Activated T-helper 1 cell treated with anti-CD3 and anti-CD28 coated beads, Interleukin-2, amount 50 U/mL, for 16 hours (primary cell): ENCODE measurements at regions not wholly inside any gene's neighbourhood (a gene's known extent, or its start where the extent isn't known, plus 50 kb on each side); places are given as distances from the start of the nearest gene placed in this dataset.

ENCODE experiments used
- DNase-seq, 2 donors: peaks; one replicate each; pipeline ENCODE4 v3.0.0-alpha.2; 2020; ENCODE audit warnings: low read depth in 1 of 2, low spot score in 1 of 2

DNA sequence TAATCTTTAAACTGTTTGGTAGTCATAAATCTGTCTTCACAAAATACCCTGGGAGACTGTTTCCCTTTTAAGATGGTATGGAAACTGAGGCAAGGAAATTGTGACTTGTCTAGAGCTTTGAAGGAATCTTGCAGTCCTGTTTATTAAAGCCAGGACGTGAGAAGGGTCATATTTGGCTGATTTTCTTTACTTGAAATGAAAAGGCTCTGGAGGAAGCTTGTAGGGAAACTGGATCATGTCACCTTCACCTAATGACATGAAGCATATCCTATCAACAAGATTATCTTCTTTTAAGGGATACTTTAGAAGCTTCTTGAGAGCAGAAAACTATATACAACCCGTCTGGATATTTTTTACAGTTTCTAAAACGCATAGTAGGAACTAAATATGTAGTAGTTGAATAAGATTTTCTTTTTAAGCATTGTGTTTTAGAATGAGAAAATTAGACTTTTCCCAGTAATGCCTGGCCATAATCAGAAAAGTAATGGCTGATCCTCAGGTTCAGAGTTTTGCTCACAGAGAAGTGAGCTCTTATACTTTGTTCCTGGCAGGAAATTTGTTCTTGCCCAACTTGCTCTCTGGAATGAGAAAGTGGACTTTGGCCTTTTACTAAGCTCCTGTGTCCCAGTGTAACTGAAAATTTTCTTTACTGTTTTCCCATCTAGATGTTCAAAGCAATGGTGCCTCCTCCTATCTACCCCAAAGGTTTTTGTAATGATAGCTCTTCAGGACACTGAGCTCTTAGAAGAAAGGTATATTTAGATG, 136.8 kb upstream of the AFF2 start:
- DNase-seq, result no peak

DNA sequence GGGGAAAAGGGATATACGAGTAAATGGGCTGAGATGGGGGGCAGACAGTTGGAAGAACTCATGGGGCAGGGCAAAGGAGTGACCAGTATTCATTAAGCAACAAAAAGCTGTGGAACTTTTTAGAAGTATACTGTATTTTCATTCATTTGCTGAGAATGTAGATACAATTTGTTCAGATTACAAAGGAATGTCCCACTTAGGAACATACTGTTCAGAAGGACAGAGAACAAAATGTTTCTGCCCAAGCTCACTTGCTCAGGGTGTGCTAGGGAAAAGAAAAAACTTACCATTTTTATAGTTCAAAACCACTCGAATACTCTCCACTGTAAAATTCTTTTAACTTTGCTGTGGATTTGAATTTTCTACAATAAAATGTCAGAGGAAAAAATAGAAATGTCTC, 135.2 kb upstream of the AFF2 start:
- no peak for DNase-seq

DNA sequence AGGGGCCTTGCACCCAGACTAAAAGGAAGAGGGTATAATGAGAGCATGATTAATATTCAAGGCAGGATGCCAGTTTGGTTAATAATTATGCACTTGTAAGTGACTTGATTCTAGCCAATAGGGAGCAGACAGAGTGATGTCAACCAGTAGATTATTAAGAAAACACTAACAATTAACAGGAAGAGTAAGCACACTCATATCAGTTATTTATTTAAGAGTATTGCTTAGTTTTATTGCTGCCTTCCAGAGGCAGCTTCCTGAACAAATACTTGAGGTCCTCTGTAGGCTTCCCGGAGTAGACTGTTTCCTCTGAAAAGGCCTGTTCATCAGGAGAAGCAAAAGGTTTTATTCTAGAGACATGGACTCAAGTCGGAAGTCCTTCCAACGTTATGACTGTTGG, 129.1 kb upstream of the AFF2 start:
- no peak for DNase-seq

GRCh38 chrX:148372925-148373324, 127.5 kb upstream of the AFF2 start:
- DNase-seq, result no peak

GRCh38 chrX:148376342-148376741, 124.1 kb upstream of the AFF2 start:
- no peak for DNase-seq

GRCh38 chrX:148380107-148380506, 120.3 kb upstream of the AFF2 start:
- DNase-seq, result no peak

- peak in 1 of 2 donors; percentile 26 for DNase-seq
Observed at GRCh38 chrX:148380650-148381561, 119.5 kb upstream of the AFF2 start.

- DNase-seq, result no peak
Observed at GRCh38 chrX:148381603-148382002, 118.8 kb upstream of the AFF2 start.

DNA sequence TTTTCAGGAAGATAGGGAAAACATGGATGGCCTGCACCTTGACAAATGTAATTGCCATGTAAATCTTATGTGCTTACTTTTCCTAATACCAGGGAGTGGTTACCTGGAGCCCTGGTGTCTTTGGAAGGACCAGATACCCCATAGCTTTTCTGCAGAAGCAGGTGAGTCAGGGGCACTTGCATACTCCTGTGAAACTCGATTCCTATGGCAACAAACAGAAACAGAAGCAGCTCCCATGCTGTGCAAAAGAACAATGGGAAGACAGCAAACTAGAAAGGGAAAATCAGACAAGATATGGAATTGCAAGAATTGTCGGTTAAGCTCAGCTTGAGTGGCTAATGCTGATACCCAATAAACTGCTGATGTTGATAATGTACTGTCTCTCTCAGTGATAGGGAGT, 117.4 kb upstream of the AFF2 start:
- DNase-seq, result no peak

DNA sequence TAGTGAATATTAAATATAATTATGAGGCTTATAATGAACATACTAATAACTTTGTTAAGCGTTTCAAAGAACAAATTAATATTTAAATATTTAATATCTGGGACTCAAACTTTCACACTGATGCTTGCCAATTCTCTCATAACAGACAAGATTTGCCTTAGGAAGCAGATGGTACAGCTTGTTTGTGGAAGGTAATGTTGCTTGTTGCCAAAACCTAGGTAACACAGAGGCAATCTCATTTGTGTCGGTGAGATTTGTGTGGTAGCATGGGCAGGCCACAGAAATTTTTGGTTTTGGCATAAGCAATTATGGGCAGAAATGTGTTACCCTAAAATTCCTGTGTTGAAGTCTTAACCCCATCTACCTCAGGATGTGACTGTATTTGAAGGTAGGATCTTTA, 114.9 kb upstream of the AFF2 start:
- DNase-seq, result no peak

DNA sequence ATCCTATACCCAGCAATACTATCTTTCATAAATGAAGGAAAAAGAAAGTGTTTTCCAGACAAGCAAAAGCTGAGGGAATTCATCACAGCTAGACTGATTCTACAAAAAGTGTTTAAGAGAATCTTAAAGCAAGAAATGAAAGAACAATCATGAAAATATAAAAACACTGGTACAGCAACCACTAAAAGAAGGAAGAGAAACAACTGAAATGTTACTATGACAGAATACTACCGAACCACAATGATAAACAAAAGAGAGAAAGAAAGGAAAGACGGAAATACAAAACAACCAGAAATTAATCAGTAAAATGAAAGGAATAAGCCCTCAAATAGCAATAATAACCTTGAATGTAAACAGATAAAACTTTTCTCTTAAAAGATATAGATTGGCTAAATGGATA, 110.8 kb upstream of the AFF2 start:
- DNase-seq, result no peak

DNA sequence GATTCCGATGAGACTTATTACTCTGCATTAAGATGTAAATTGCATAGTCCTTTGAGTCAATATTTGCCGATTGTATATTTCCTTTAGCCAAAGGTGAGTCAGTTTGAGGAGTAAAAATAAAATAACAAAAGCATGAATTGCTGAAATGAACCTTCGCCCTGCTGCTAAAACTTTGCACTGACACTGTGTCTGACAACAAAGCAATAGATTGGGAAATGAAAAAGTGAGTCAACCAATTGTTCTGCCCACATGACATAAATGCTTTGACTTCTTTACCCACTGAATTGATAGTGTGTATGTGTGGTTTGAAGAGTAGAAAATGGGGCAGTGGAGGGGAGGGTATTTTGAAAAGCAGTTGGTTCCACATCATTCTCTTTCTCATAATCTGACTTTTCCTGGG, 88.4 kb upstream of the AFF2 start:
- DNase-seq, result no peak

GRCh38 chrX:148416142-148416541, 84.3 kb upstream of the AFF2 start:
- DNase-seq, result no peak

DNA sequence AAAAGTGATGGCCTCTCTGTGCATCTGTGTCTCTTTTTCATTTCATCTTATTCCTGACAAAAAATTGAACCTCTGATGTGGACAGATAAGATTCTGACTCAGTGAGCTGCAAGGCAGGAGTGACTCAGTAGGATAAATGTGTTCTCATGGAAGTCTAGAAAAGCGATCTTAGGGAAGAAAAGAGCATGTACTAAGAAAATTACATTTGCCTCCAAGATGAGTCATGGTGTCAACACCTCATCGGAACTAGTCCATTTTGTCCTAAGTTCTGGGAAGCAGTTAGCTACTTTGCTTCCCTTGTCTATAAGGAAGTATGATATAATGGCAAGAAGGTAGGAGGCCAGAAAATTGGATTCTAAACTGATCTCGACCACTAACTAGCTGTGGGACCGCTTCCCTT, 83.5 kb upstream of the AFF2 start:
- no peak for DNase-seq

DNA sequence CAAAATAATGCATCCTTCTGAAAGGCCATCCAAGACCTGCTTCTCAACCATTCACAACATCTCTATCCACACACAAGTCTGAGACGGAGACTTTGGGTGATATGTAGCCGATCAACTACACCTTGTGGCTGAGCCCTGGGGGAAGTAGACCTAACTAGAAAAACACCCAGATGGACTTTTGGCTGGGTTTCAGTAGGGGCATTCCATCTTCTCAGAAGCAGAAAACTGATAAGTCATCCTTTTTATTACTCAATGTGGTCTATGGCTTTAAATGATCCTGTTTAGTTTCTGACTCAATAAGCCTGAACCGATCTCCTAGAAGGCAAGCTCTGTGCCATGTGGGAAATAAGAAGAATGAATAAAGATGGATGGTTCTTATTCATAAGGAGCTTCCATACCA, 82.5 kb upstream of the AFF2 start:
- DNase-seq, result no peak

DNA sequence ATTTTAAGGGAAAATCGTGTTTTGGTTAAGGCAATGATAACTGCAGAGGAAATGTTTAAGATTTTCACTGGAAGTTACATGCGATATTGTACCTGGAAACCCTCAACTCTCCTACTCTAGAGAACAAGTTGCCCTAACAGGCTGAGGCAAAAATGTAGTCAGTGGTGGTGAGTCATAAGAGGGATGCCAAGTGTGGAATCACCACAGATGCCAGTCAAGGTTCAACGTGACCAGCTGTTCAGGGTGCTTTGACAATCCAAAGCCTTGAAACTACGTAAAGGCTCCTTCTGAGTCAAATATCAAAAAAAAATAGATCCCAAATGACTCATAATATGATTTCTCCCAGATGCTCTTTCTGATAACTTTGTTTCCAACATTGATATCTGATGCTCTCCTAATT, 77.9 kb upstream of the AFF2 start:
- no peak for DNase-seq

DNA sequence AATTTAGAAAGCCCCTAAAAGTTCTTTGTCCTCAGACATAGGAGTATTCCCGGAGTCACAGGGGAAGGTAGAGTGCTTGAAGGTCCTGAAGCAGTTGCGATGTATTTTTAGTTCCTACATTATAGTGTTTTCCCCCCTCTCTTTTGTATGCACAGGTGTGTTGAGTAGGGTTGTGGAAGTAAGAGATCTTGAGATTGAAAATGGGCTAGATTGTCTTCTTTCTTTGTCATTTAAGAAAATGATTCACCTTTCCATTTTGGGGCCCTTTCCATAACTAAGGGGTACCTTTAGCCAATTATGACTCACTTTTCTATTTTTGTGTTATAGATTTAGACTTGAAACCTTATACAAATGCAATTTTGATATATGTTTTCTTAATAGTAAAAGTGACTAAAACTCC, 75.8 kb upstream of the AFF2 start:
- DNase-seq, result no peak

DNA sequence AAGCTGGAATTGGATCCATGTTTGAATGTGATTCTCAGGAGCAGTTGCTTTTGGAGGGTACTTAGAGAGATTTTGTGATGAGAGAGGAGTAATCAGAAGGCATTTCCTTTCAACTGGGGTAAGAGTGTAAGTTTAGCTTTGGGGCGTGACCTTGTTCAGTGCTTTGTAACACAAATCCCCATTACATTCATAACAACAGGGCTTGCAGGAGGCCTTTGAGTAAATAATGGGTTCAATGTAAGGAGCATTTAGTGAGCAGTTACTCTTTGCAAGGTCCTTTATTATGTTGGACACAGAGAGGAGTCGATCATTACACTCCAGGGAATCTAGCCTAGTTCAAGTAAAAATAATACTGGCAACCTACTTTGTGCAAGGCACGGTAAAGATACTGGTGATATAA, 74.0 kb upstream of the AFF2 start:
- no peak for DNase-seq

GRCh38 chrX:148441387-148441786, 59.0 kb upstream of the AFF2 start:
- DNase-seq, result no peak

GRCh38 chrX:148443216-148443615, 57.2 kb upstream of the AFF2 start:
- DNase-seq, result no peak

DNA sequence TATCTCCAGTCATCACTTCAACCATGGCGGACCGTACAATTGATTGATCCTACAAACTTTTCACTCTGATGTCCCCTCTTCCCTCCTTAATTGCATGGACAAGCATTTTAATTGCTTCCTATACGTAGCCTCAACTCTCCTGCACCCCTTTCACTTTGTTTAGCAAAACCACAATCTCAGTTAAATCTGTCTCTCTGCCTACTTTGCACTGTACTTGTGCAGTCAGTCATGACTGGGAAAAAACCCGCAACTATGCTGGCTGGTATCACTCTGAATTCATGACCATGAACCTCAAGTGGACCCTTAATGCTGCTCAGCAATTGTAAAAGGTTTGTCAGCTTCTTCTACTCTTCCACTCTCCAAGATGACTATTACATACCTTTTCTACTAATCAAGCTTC, 51.7 kb upstream of the AFF2 start:
- DNase-seq, result no peak
